ENCODE measurements at regions not wholly inside any gene's neighbourhood (a gene's known extent, or its start where the extent isn't known, plus 50 kb on each side); places are given as distances from the start of the nearest gene placed in this dataset.
"Not testable (repeated sequence)": the region's sequence is repeated elsewhere in the genome, so short reads cannot be mapped to it uniquely, and the experiment has no call there.

GRCh38 chr18:1505856-1506255, 601.2 kb downstream of the ADCYAP1 start:
- Histone ChIP-seq H3K4me2 (ENCODE audit: low read depth, low read length) (no peak overlapping the region), H3K4me3 (ENCODE audit: low read length) (no peak overlapping the region), H3K36me3 (replicated peaks; ENCODE audit: insufficient read depth, low read length) (no peaks in the 10 kb centered on the region), H3K4me1 (ENCODE audit: low read length) (no peaks in the 10 kb centered on the region), H3K27me3 (replicated peaks; ENCODE audit: insufficient read depth, low read length) (no peaks in the 10 kb centered on the region), H3F3A (ENCODE audit: insufficient read depth, low read length) (no peaks in the 10 kb centered on the region), H3K27ac (ENCODE audit: low read length) (no peak overlapping the region), H3K9ac (ENCODE audit: low read length) (no peak overlapping the region), H3K9me3 (replicated peaks; ENCODE audit: insufficient read depth, low read length) (no peaks in the 10 kb centered on the region), H4K20me1 (ENCODE audit: insufficient read depth, low read length) (no peaks in the 10 kb centered on the region), H3K9me2 (replicated peaks; ENCODE audit: insufficient read depth, low read length) (no peaks in the 10 kb centered on the region), H3K79me2 (ENCODE audit: low read length) (no peaks in the 10 kb centered on the region), H2AFZ (ENCODE audit: low read length) (no peak overlapping the region)
- DNase-seq = no peak
- TF ChIP-seq EZH2phosphoT487 (IDR thresholded peaks at IDR 0.05; ENCODE audit: low read length) (no peak), CTCF (IDR thresholded peaks at IDR 0.05; ENCODE audit: low read length) (no peak), EZH2 (optimal IDR thresholded peaks at IDR 0.05; ENCODE audit: low read depth, low read length) (no peak)

- Histone ChIP-seq H3K27me3 (replicated peaks; ENCODE audit: insufficient read depth, low read length) (no peaks in the 10 kb centered on the region), H3K4me3 (ENCODE audit: low read length) (no peak overlapping the region), H3K79me2 (ENCODE audit: low read length) (no peaks in the 10 kb centered on the region), H4K20me1 (ENCODE audit: insufficient read depth, low read length) (no peaks in the 10 kb centered on the region), H3K9me3 (replicated peaks; ENCODE audit: insufficient read depth, low read length) (no peaks in the 10 kb centered on the region), H2AFZ (ENCODE audit: low read length) (no peak overlapping the region), H3K36me3 (replicated peaks; ENCODE audit: insufficient read depth, low read length) (no peaks in the 10 kb centered on the region), H3K27ac (ENCODE audit: low read length) (no peak overlapping the region), H3K9me2 (replicated peaks; ENCODE audit: insufficient read depth, low read length) (no peaks in the 10 kb centered on the region), H3K9ac (ENCODE audit: low read length) (no peak overlapping the region), H3F3A (ENCODE audit: insufficient read depth, low read length) (no peaks in the 10 kb centered on the region), H3K4me1 (ENCODE audit: low read length) (no peaks in the 10 kb centered on the region), H3K4me2 (ENCODE audit: low read depth, low read length) (no peak overlapping the region)
- TF ChIP-seq CTCF (IDR thresholded peaks at IDR 0.05; ENCODE audit: low read length) (no peak), EZH2 (optimal IDR thresholded peaks at IDR 0.05; ENCODE audit: low read depth, low read length) (no peak), EZH2phosphoT487 (IDR thresholded peaks at IDR 0.05; ENCODE audit: low read length) (no peak)
- no peak for DNase-seq
Observed at GRCh38 chr18:1510542-1511179, 606.0 kb downstream of the ADCYAP1 start.

DNA sequence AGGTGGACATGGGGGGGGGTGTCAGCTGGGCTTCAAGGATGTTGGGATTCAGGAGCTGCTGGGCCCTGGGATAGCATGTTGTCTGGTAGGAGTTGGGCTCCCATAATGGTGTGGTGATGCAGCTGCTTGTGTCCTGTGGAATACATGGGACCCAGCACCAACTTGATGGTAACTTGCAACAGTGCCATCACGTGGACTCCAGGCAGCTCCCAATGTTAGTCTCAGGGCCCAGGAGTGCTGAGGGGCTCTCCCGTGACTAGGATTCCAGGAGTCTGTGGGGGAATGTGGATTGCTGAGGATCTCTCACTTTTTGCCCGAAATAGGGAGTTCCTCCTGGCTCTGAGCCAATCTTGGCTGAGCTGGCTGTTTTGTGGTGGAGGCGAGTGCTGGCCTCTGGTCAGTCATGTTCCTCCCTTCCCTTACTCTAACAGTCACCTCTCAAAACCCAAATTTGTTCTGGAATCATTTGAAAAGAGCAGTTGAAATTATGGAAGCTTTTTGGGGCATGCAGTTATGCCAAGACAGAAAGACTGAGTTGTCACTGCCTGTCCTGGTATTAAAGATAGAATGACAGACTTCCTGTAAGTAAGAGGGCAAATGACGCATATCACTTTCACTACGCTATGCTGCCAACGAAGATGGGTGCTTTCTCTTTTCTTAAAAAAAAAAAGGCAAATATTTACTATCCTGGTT, 607.1 kb downstream of the ADCYAP1 start:
- no peaks in the 10 kb centered on the region for H3K9me2 ChIP-seq (replicated peaks; ENCODE audit: insufficient read depth, low read length)
- H3K79me2 ChIP-seq (ENCODE audit: low read length) = no peaks in the 10 kb centered on the region
- H3K36me3 ChIP-seq (replicated peaks; ENCODE audit: insufficient read depth, low read length) = no peaks in the 10 kb centered on the region
- no peak overlapping the region for H3K9ac ChIP-seq (ENCODE audit: low read length)
- no peaks in the 10 kb centered on the region for H3F3A ChIP-seq (ENCODE audit: insufficient read depth, low read length)
- H3K4me3 ChIP-seq (ENCODE audit: low read length) = no peak overlapping the region
- H3K9me3 ChIP-seq (replicated peaks; ENCODE audit: insufficient read depth, low read length) = no peaks in the 10 kb centered on the region
- H3K27me3 ChIP-seq (replicated peaks; ENCODE audit: insufficient read depth, low read length) = no peaks in the 10 kb centered on the region
- no peak for TF ChIP-seq EZH2phosphoT487 (IDR thresholded peaks at IDR 0.05; ENCODE audit: low read length)
- no peaks in the 10 kb centered on the region for H3K4me1 ChIP-seq (ENCODE audit: low read length)
- DNase-seq = no peak
- no peaks in the 10 kb centered on the region for H4K20me1 ChIP-seq (ENCODE audit: insufficient read depth, low read length)
- no peak overlapping the region for H2AFZ ChIP-seq (ENCODE audit: low read length)
- no peak overlapping the region for H3K27ac ChIP-seq (ENCODE audit: low read length)
- no peak overlapping the region for H3K4me2 ChIP-seq (ENCODE audit: low read depth, low read length)

DNA sequence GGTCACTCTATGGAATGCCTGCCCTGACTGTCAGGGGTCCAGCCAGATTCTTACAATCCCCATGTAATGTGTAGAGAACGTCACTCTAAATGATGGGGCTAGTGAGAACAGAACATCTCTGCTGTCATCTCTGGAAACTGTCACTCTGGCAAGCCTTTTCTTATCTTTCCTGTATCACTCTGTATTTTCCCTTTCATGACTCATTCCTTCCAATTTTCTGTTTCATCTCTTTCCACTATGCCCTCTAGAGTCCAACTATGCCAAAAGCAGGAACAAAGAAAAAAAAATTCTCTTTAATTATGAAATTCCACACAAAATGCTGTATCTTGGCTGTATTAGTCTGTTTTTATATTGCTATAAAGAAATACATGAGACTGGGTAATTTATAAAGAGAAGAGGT, 608.8 kb downstream of the ADCYAP1 start:
- DNase-seq = no peak
- no peak overlapping the region for H3K4me3 ChIP-seq (ENCODE audit: low read length)
- TF ChIP-seq CTCF (IDR thresholded peaks at IDR 0.05; ENCODE audit: low read length) (no peak), EZH2phosphoT487 (IDR thresholded peaks at IDR 0.05; ENCODE audit: low read length) (no peak), EZH2 (optimal IDR thresholded peaks at IDR 0.05; ENCODE audit: low read depth, low read length) (no peak)
- no peaks in the 10 kb centered on the region for H3K9me3 ChIP-seq (replicated peaks; ENCODE audit: insufficient read depth, low read length)
- no peaks in the 10 kb centered on the region for H3K27me3 ChIP-seq (replicated peaks; ENCODE audit: insufficient read depth, low read length)
- H2AFZ ChIP-seq (ENCODE audit: low read length) = no peak overlapping the region
- no peaks in the 10 kb centered on the region for H3K4me1 ChIP-seq (ENCODE audit: low read length)
- H3K9ac ChIP-seq (ENCODE audit: low read length) = no peak overlapping the region
- no peaks in the 10 kb centered on the region for H3K9me2 ChIP-seq (replicated peaks; ENCODE audit: insufficient read depth, low read length)
- H3F3A ChIP-seq (ENCODE audit: insufficient read depth, low read length) = no peaks in the 10 kb centered on the region
- H3K4me2 ChIP-seq (ENCODE audit: low read depth, low read length) = no peak overlapping the region
- H4K20me1 ChIP-seq (ENCODE audit: insufficient read depth, low read length) = no peaks in the 10 kb centered on the region
- H3K27ac ChIP-seq (ENCODE audit: low read length) = no peak overlapping the region
- H3K79me2 ChIP-seq (ENCODE audit: low read length) = no peaks in the 10 kb centered on the region
- H3K36me3 ChIP-seq (replicated peaks; ENCODE audit: insufficient read depth, low read length) = no peaks in the 10 kb centered on the region

DNA sequence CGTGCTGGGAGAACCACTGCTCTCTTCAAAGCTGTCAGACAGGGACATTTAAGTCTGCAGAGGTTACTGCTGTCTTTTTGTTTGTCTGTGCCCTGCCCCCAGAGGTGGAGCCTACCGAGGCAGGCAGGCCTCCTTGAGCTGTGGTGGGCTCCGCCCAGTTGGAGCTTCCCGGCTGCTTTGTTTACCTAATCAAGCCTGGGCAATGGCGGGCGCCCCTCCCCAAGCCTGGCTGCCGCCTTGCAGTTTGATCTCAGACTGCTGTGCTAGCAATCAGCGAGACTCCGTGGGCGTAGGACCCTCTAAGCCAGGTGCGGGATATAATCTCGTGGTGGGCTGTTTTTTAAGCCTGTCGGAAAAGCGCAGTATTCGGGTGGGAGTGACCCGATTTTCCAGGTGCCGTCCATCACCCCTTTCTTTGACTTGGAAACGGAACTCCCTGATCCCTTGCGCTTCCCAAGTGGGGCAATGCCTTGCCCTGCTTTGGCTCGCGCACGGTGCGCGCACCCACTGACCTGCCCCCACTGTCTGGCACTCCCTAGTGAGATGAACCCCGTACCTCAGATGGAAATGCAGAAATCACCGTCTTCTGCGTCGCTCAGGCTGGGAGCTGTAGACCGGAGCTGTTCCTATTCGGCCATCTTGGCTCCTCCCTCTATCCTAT, 617.0 kb downstream of the ADCYAP1 start:
- H3K9ac ChIP-seq (ENCODE audit: low read length); H4K20me1 ChIP-seq (ENCODE audit: insufficient read depth, low read length); DNase-seq; H3K4me1 ChIP-seq (ENCODE audit: low read length); H3F3A ChIP-seq (ENCODE audit: insufficient read depth, low read length); H3K27ac ChIP-seq (ENCODE audit: low read length); H3K36me3 ChIP-seq (replicated peaks; ENCODE audit: insufficient read depth, low read length); H3K4me2 ChIP-seq (ENCODE audit: low read depth, low read length); H3K9me2 ChIP-seq (replicated peaks; ENCODE audit: insufficient read depth, low read length); H2AFZ ChIP-seq (ENCODE audit: low read length); H3K79me2 ChIP-seq (ENCODE audit: low read length); H3K4me3 ChIP-seq (ENCODE audit: low read length); H3K9me3 ChIP-seq (replicated peaks; ENCODE audit: insufficient read depth, low read length); H3K27me3 ChIP-seq (replicated peaks; ENCODE audit: insufficient read depth, low read length): not testable (repeated sequence)
